Adipocyte (in vitro differentiated cells): ENCODE measurements at regions not wholly inside any gene's neighbourhood (a gene's known extent, or its start where the extent isn't known, plus 50 kb on each side); places are given as distances from the start of the nearest gene placed in this dataset.

Experiments
- DNase-seq: peaks from one replicate; pipeline ENCODE4 v3.0.0-alpha.2; 2015; ENCODE audit warnings: low read depth
- H3K27me3 ChIP-seq: replicated peaks from 2 replicates; pipeline ENCODE4 v1.7.0; 2013; ENCODE audit warnings: mild to moderate bottlenecking, low read length, moderate library complexity; ENCODE audit not compliant: control insufficient read depth, insufficient read depth
- H3K36me3 ChIP-seq: 2 replicates; pipeline ENCODE4 v1.7.0; 2013; ENCODE audit warnings: low read length, mild to moderate bottlenecking, moderate library complexity; ENCODE audit not compliant: control insufficient read depth, insufficient read depth, severe bottlenecking
- H3K4me1 ChIP-seq: 2 replicates; pipeline ENCODE4 v1.7.0; 2013; ENCODE audit warnings: mild to moderate bottlenecking, low read length, moderate library complexity; ENCODE audit not compliant: control insufficient read depth, insufficient read depth
- H3K4me3 ChIP-seq: 2 replicates; pipeline ENCODE4 v1.7.0; 2013; ENCODE audit warnings: mild to moderate bottlenecking, low read length, moderate library complexity
- H3K9ac ChIP-seq: 2 replicates; pipeline ENCODE4 v1.7.0; 2013; ENCODE audit warnings: mild to moderate bottlenecking, low read length, moderate library complexity
- H3K9me3 ChIP-seq: 2 replicates; pipeline ENCODE4 v1.7.0; 2013; ENCODE audit warnings: mild to moderate bottlenecking, low read length, moderate library complexity; ENCODE audit not compliant: control insufficient read depth

GRCh38 chr20:4559106-4559505, 127.2 kb upstream of the PRNP start:
- Histone ChIP-seq H3K9me3 (no peaks in the 10 kb centered on the region), H3K9ac (no peak overlapping the region), H3K36me3 (no peaks in the 10 kb centered on the region), H3K4me3 (no peak overlapping the region), H3K27me3 (no peaks in the 10 kb centered on the region), H3K4me1 (peaks cover 9% of the 10 kb centered on the region)
- DNase-seq, result no peak

- peaks cover 9% of the 10 kb centered on the region for H3K4me1 ChIP-seq
- H3K4me3 ChIP-seq, result no peak overlapping the region
- no peaks in the 10 kb centered on the region for H3K27me3 ChIP-seq
- DNase-seq, result no peak
- H3K36me3 ChIP-seq, result no peaks in the 10 kb centered on the region
- no peak overlapping the region for H3K9ac ChIP-seq
- H3K9me3 ChIP-seq, result no peaks in the 10 kb centered on the region
Measured at GRCh38 chr20:4556781-4557180, 129.5 kb upstream of the PRNP start.

GRCh38 chr20:4555188-4555890, 130.9 kb upstream of the PRNP start:
- peak; percentile 28 for DNase-seq
- Histone ChIP-seq H3K9me3 (no peaks in the 10 kb centered on the region), H3K4me1 (peaks cover 9% of the 10 kb centered on the region), H3K4me3 (no peak overlapping the region), H3K36me3 (no peaks in the 10 kb centered on the region), H3K9ac (no peak overlapping the region), H3K27me3 (no peaks in the 10 kb centered on the region)

GRCh38 chr20:4554346-4554745, 131.9 kb upstream of the PRNP start:
- no peak overlapping the region for H3K9ac ChIP-seq
- no peaks in the 10 kb centered on the region for H3K27me3 ChIP-seq
- H3K36me3 ChIP-seq, result no peaks in the 10 kb centered on the region
- no peaks in the 10 kb centered on the region for H3K9me3 ChIP-seq
- peaks cover 9% of the 10 kb centered on the region for H3K4me1 ChIP-seq
- H3K4me3 ChIP-seq, result no peak overlapping the region
- no peak for DNase-seq

- DNase-seq, result no peak
- H3K27me3 ChIP-seq, result no peaks in the 10 kb centered on the region
- H3K36me3 ChIP-seq, result no peaks in the 10 kb centered on the region
- peaks cover 16% of the 10 kb centered on the region for H3K4me1 ChIP-seq
- no peak overlapping the region for H3K9ac ChIP-seq
- H3K4me3 ChIP-seq, result no peak overlapping the region
- H3K9me3 ChIP-seq, result peaks cover 7% of the 10 kb centered on the region
Measured at GRCh38 chr20:4552075-4552640, 134.1 kb upstream of the PRNP start.

GRCh38 chr20:4550740-4551139, 135.5 kb upstream of the PRNP start:
- Histone ChIP-seq H3K36me3 (no peaks in the 10 kb centered on the region), H3K27me3 (no peaks in the 10 kb centered on the region), H3K4me3 (no peak overlapping the region), H3K9me3 (peaks cover 7% of the 10 kb centered on the region), H3K9ac (no peak overlapping the region), H3K4me1 (peaks cover 26% of the 10 kb centered on the region)
- DNase-seq, result no peak

- Histone ChIP-seq H3K9ac (no peak overlapping the region), H3K9me3 (peaks cover 7% of the 10 kb centered on the region), H3K27me3 (no peaks in the 10 kb centered on the region), H3K36me3 (no peaks in the 10 kb centered on the region), H3K4me3 (no peak overlapping the region), H3K4me1 (peaks cover 27% of the 10 kb centered on the region)
- DNase-seq, result no peak
Measured at GRCh38 chr20:4549711-4550259, 136.5 kb upstream of the PRNP start.

GRCh38 chr20:4548552-4548951, 137.7 kb upstream of the PRNP start:
- peaks cover 27% of the 10 kb centered on the region for H3K4me1 ChIP-seq
- H3K36me3 ChIP-seq, result no peaks in the 10 kb centered on the region
- H3K4me3 ChIP-seq, result no peak overlapping the region
- no peak overlapping the region for H3K9ac ChIP-seq
- DNase-seq, result no peak
- H3K27me3 ChIP-seq, result no peaks in the 10 kb centered on the region
- peaks cover 7% of the 10 kb centered on the region for H3K9me3 ChIP-seq

- Histone ChIP-seq H3K27me3 (no peaks in the 10 kb centered on the region), H3K36me3 (no peaks in the 10 kb centered on the region), H3K9me3 (peaks cover 7% of the 10 kb centered on the region), H3K4me3 (peak overlapping the region; percentile 49), H3K4me1 (peaks cover 27% of the 10 kb centered on the region), H3K9ac (no peak overlapping the region)
- peak; percentile 25 for DNase-seq
Measured at GRCh38 chr20:4546786-4547185, 139.5 kb upstream of the PRNP start.

- H3K4me1 ChIP-seq, result peaks cover 27% of the 10 kb centered on the region
- H3K9me3 ChIP-seq, result peaks cover 7% of the 10 kb centered on the region
- no peaks in the 10 kb centered on the region for H3K36me3 ChIP-seq
- peak overlapping the region; percentile 49 for H3K4me3 ChIP-seq
- DNase-seq, result no peak
- H3K9ac ChIP-seq, result no peak overlapping the region
- no peaks in the 10 kb centered on the region for H3K27me3 ChIP-seq
Measured at GRCh38 chr20:4546342-4546741, 139.9 kb upstream of the PRNP start.

GRCh38 chr20:4545526-4545925, 140.7 kb upstream of the PRNP start:
- H3K9ac ChIP-seq, result no peak overlapping the region
- H3K27me3 ChIP-seq, result no peaks in the 10 kb centered on the region
- DNase-seq, result peak; percentile 57
- H3K4me1 ChIP-seq, result peaks cover 27% of the 10 kb centered on the region
- no peaks in the 10 kb centered on the region for H3K36me3 ChIP-seq
- H3K9me3 ChIP-seq, result peaks cover 7% of the 10 kb centered on the region
- no peak overlapping the region for H3K4me3 ChIP-seq
